Upper lobe of left lung (tissue), 6 donors: ENCODE measurements at regions not wholly inside any gene's neighbourhood (a gene's known extent, or its start where the extent isn't known, plus 50 kb on each side); places are given as distances from the start of the nearest gene placed in this dataset.

Experiments used
- ATAC-seq, 2 donors: fragments of 200-7000 bp; cut with Tn5 transposase; one replicate each; pipeline ENCODE4 v1.9.1; 2022; ENCODE audit warnings: mild to moderate bottlenecking in 2 of 2, moderate library complexity in 2 of 2; ENCODE audit not compliant: low FRiP score in 2 of 2
- DNase-seq, 2 donors: peaks; one replicate each; pipeline ENCODE4 v3.0.0-alpha.2; 2019 to 2020
- H3K27ac ChIP-seq, 4 donors: fragments of 200-600 bp; sonication (generic); one replicate each; pipeline ENCODE4 v1.5.1; 2016 to 2019
- H3K27me3 ChIP-seq, 4 donors: fragments of 200-600 bp; sonication (generic); one replicate each; pipeline ENCODE4 v1.5.1; 2017 to 2019
- H3K36me3 ChIP-seq, 4 donors: fragments of 200-600 bp; sonication (generic); one replicate each; pipeline ENCODE4 v1.5.1; 2016 to 2019
- H3K4me1 ChIP-seq, 4 donors: fragments of 200-600 bp; sonication (generic); one replicate each; pipeline ENCODE4 v1.5.1; 2018 to 2019
- H3K4me3 ChIP-seq, 4 donors: fragments of 200-600 bp; sonication (generic); one replicate each; pipeline ENCODE4 v1.5.1; 2017 to 2019; ENCODE audit warnings: mild to moderate bottlenecking in 2 of 4, moderate library complexity in 1 of 4
- H3K9me3 ChIP-seq, 4 donors: fragments of 200-600 bp; sonication (generic); one replicate each; pipeline ENCODE4 v1.5.1; 2018 to 2019
- CTCF ChIP-seq, 6 experiments: fragments of 450-650 bp in 4 of 6; fragments of 200-600 bp in 2 of 6; sonication (generic) in 2 of 6; IDR thresholded peaks; one replicate each; pipeline ENCODE4 v1.5.1; 2016 to 2019; ENCODE audit warnings: antibody characterized with exemption in 6 of 6
- EP300 ChIP-seq, 4 donors: sonication (generic); formaldehyde crosslinking; IDR thresholded peaks; one replicate each; pipeline ENCODE4 v1.5.1; 2017; ENCODE audit warnings: antibody characterized with exemption in 4 of 4, control low read depth in 2 of 4
- POLR2A ChIP-seq, 4 donors: fragments of 450-650 bp; IDR thresholded peaks; one replicate each; pipeline ENCODE4 v1.5.1; 2016 to 2017; ENCODE audit warnings: antibody characterized with exemption in 4 of 4, mild to moderate bottlenecking in 2 of 4
- POLR2AphosphoS5 ChIP-seq, 2 donors: sonication (generic); formaldehyde crosslinking; IDR thresholded peaks; one replicate each; pipeline ENCODE4 v1.5.1; 2017; ENCODE audit warnings: antibody characterized with exemption in 2 of 2
- WGBS, 2 donors: methylation state at CpG; one replicate each; pipeline ENCODE4 v1.1.5; 2017 to 2018; 5-methylcytosine and 5-hydroxymethylcytosine counted together
- donor health status: DM: no; HTN: no; CAD: no; lungs with moderate emphysema.
- donor health status: DM: no; HTN: yes; CAD: no; lungs with severe emphysema.

GRCh38 chr22:48786679-48786996 lies 1041.0 kb downstream of the BRD1 start:
- Histone ChIP-seq H3K4me1 (no peaks in the 10 kb centered on the region), H3K36me3 (no peaks in the 10 kb centered on the region), H3K27me3 (no peaks in the 10 kb centered on the region), H3K27ac (no peak overlapping the region), H3K4me3 (no peak overlapping the region), H3K9me3 (no peaks in the 10 kb centered on the region)
- WGBS, 2 donors: 86 to 93% methylated on average over 2 of the region's 3 CpGs
- DNase-seq (peak; percentile 13 to 42), ATAC-seq (peak in 1 of 2 donors; percentile 35)
- TF ChIP-seq POLR2A (IDR thresholded peaks at IDR 0.05) (no peak), CTCF (IDR thresholded peaks at IDR 0.05) (no peak), EP300 (IDR thresholded peaks at IDR 0.05) (no peak), POLR2AphosphoS5 (IDR thresholded peaks at IDR 0.05) (no peak)

GRCh38 chr22:48785792-48786678 lies 1041.6 kb downstream of the BRD1 start:
- no peak overlapping the region for H3K4me3 ChIP-seq
- no peaks in the 10 kb centered on the region for H3K27me3 ChIP-seq
- WGBS, 2 donors: 84 to 87% methylated on average over 10 to 14 of the region's 14 CpGs
- ATAC-seq (peak in 1 of 2 donors; percentile 30), DNase-seq (peak; percentile 12 to 36)
- H3K9me3 ChIP-seq: no peaks in the 10 kb centered on the region
- TF ChIP-seq EP300 (IDR thresholded peaks at IDR 0.05) (no peak), POLR2A (IDR thresholded peaks at IDR 0.05) (no peak), POLR2AphosphoS5 (IDR thresholded peaks at IDR 0.05) (no peak), CTCF (IDR thresholded peaks at IDR 0.05) (no peak)
- H3K27ac ChIP-seq: no peak overlapping the region
- no peaks in the 10 kb centered on the region for H3K4me1 ChIP-seq
- H3K36me3 ChIP-seq: no peaks in the 10 kb centered on the region

- DNase-seq (peak; percentile 10 to 50), ATAC-seq (no peak)
- no peak for TF ChIP-seq CTCF (IDR thresholded peaks at IDR 0.05)
- no peak for TF ChIP-seq POLR2AphosphoS5 (IDR thresholded peaks at IDR 0.05)
- no peak for TF ChIP-seq EP300 (IDR thresholded peaks at IDR 0.05)
- no peak for TF ChIP-seq POLR2A (IDR thresholded peaks at IDR 0.05)
- Histone ChIP-seq H3K4me1 (no peaks in the 10 kb centered on the region), H3K27ac (no peak overlapping the region), H3K9me3 (no peaks in the 10 kb centered on the region), H3K27me3 (no peaks in the 10 kb centered on the region), H3K4me3 (no peak overlapping the region), H3K36me3 (no peaks in the 10 kb centered on the region)
- 88 to 89% methylated on average over 21 of the region's 21 CpGs for WGBS, 2 donors
Observed at GRCh38 chr22:48784701-48785503, 1042.8 kb downstream of the BRD1 start.

- DNase-seq (peak; percentile 12 to 68), ATAC-seq (no peak)
- Histone ChIP-seq H3K36me3 (no peaks in the 10 kb centered on the region), H3K27me3 (no peaks in the 10 kb centered on the region), H3K27ac (no peak overlapping the region), H3K4me3 (no peak overlapping the region), H3K9me3 (no peaks in the 10 kb centered on the region), H3K4me1 (no peaks in the 10 kb centered on the region)
- TF ChIP-seq POLR2A (IDR thresholded peaks at IDR 0.05) (no peak), CTCF (IDR thresholded peaks at IDR 0.05) (no peak), EP300 (IDR thresholded peaks at IDR 0.05) (no peak), POLR2AphosphoS5 (IDR thresholded peaks at IDR 0.05) (no peak)
- 85 to 90% methylated on average over 10 to 15 of the region's 15 CpGs for WGBS, 2 donors
Observed at GRCh38 chr22:48783821-48784266, 1043.8 kb downstream of the BRD1 start.
